SK-N-SH (cell line): ENCODE measurements at regions not wholly inside any gene's neighbourhood (a gene's known extent, or its start where the extent isn't known, plus 50 kb on each side); places are given as distances from the start of the nearest gene placed in this dataset.

Experiments used
- CTCF ChIA-PET: fragments of 300-600, 350-600 bp; formaldehyde crosslinking; extraction: SDS; loops from one replicate; lab custom pipeline; 2021; lab: Yijun Ruan, JAX
- POLR2A ChIA-PET: fragments of 350-600 bp; sonication (Branson Sonifier 250); formaldehyde crosslinking; extraction: SDS; loops from one replicate; lab custom pipeline; 2020; ENCODE audit warnings: antibody characterized with exemption, inconsistent platforms; lab: Yijun Ruan, JAX
- DNase-seq: peaks from one replicate; pipeline ENCODE4 v3.0.0; 2012
- H2AFZ ChIP-seq: fragments of 200-600 bp; sonication (generic); 2 replicates; pipeline ENCODE4 v1.8.1; 2016; ENCODE audit warnings: antibody characterized with exemption, mild to moderate bottlenecking, low read depth
- H3F3A ChIP-seq: fragments of 200-600 bp; sonication (generic); replicated peaks from 2 replicates; pipeline ENCODE3; 2016; ENCODE audit warnings: antibody characterized with exemption, mild to moderate bottlenecking; ENCODE audit not compliant: insufficient read depth
- H3K27ac ChIP-seq, 2 experiments: fragments of 200-500 bp in 1 of 2; fragments of 200-600 bp in 1 of 2; sonication (Bioruptor generic) in 1 of 2; sonication (generic), shearing (Covaris generic) in 1 of 2; 2 replicates each; pipeline versions ENCODE4 v1.5.1 to v1.6.1; 2014 to 2016; ENCODE audit warnings: low read depth in 2 of 2, inconsistent platforms in 1 of 2, low read length in 1 of 2, mild to moderate bottlenecking in 1 of 2, mixed read lengths in 1 of 2
- H3K27me3 ChIP-seq: fragments of 200-600 bp; sonication (generic), shearing (Covaris generic); 2 replicates; pipeline ENCODE4 v1.6.1; 2016; ENCODE audit warnings: mixed run types; ENCODE audit not compliant: insufficient read depth
- H3K36me3 ChIP-seq, 2 experiments: fragments of 200-500 bp in 1 of 2; fragments of 200-600 bp in 1 of 2; sonication (Bioruptor generic) in 1 of 2; sonication (generic) in 1 of 2; replicated peaks in 1 of 2; 2 replicates each; pipeline versions ENCODE3 to v1.5.1; 2014 to 2016; ENCODE audit warnings: low read length in 1 of 2, mild to moderate bottlenecking in 1 of 2; ENCODE audit not compliant: insufficient read depth in 2 of 2, control insufficient read depth in 1 of 2
- H3K4me1 ChIP-seq, 2 experiments: fragments of 200-500 bp in 1 of 2; fragments of 200-600 bp in 1 of 2; sonication (Bioruptor generic) in 1 of 2; sonication (generic), shearing (Covaris generic) in 1 of 2; 2 replicates each; pipeline versions ENCODE4 v1.5.1 to v1.6.1; 2014 to 2016; ENCODE audit warnings: low read depth in 1 of 2, low read length in 1 of 2, mixed run types in 1 of 2; ENCODE audit not compliant: insufficient read depth in 2 of 2, control insufficient read depth in 1 of 2
- H3K4me2 ChIP-seq: fragments of 200-600 bp; sonication (generic), shearing (Covaris generic); 2 replicates; pipeline ENCODE4 v1.6.1; 2017; ENCODE audit warnings: mixed run types
- H3K4me3 ChIP-seq, 2 experiments: fragments of 200-500 bp in 1 of 2; fragments of 200-600 bp in 1 of 2; sonication (Bioruptor generic) in 1 of 2; sonication (generic), shearing (Covaris generic) in 1 of 2; 2 replicates each; pipeline versions ENCODE4 v1.5.1 to v1.8.1; 2014 to 2016; ENCODE audit warnings: low read depth in 2 of 2, inconsistent platforms in 1 of 2, low read length in 1 of 2, mild to moderate bottlenecking in 1 of 2, mixed read lengths in 1 of 2, moderate library complexity in 1 of 2
- H3K79me2 ChIP-seq: fragments of 200-600 bp; sonication (generic); 2 replicates; pipeline ENCODE4 v1.8.1; 2017; ENCODE audit warnings: mild to moderate bottlenecking; ENCODE audit not compliant: insufficient read depth
- H3K9ac ChIP-seq: fragments of 200-600 bp; sonication (generic); 2 replicates; pipeline ENCODE4 v1.6.1; 2017; ENCODE audit warnings: mixed run types
- H3K9me2 ChIP-seq: fragments of 200-600 bp; sonication (generic); 2 replicates; pipeline ENCODE4 v1.6.1; 2017; ENCODE audit warnings: mixed run types
- H3K9me3 ChIP-seq: fragments of 200-600 bp; sonication (generic); 2 replicates; pipeline ENCODE4 v1.6.1; 2017; ENCODE audit warnings: mixed run types, mild to moderate bottlenecking, moderate library complexity
- H4K20me1 ChIP-seq: fragments of 200-600 bp; sonication (generic); 2 replicates; pipeline ENCODE4 v1.6.1; 2017; ENCODE audit warnings: mild to moderate bottlenecking, mixed run types; ENCODE audit not compliant: insufficient read depth
- CHD2 ChIP-seq: fragments of 150-350 bp; IDR thresholded peaks from 2 replicates; pipeline ENCODE4 v1.6.1; 2018; ENCODE audit warnings: low read length; ENCODE audit not compliant: partially characterized antibody
- ELF1 ChIP-seq: IDR thresholded peaks from 2 replicates; pipeline ENCODE4 v1.4.0; 2012
- EZH2phosphoT487 ChIP-seq: fragments of 200-600 bp; sonication (generic); IDR thresholded peaks from 2 replicates; pipeline ENCODE4 v1.6.1; 2017; ENCODE audit warnings: low read depth, mixed run types, mild to moderate bottlenecking, antibody characterized with exemption, moderate library complexity, borderline replicate concordance
- FOSL2 ChIP-seq: IDR thresholded peaks from 2 replicates; pipeline ENCODE4 v1.4.0; 2012; ENCODE audit warnings: low read depth, mild to moderate bottlenecking, moderate library complexity, borderline replicate concordance
- FOXM1 ChIP-seq: IDR thresholded peaks from 2 replicates; pipeline ENCODE4 v1.4.0; 2012; ENCODE audit warnings: low read depth, mild to moderate bottlenecking
- GABPA ChIP-seq: IDR thresholded peaks from 2 replicates; pipeline ENCODE4 v1.4.0; 2012; ENCODE audit warnings: low read depth, mild to moderate bottlenecking
- GATA2 ChIP-seq: sonication (generic); formaldehyde crosslinking; IDR thresholded peaks from 2 replicates; pipeline ENCODE4 v1.5.0; 2020; ENCODE audit warnings: mild to moderate bottlenecking, missing genetic modification reagents
- JUND ChIP-seq: IDR thresholded peaks from 2 replicates; pipeline ENCODE4 v1.4.0; 2012
- MAX ChIP-seq: IDR thresholded peaks from 2 replicates; pipeline ENCODE4 v1.4.0; 2012; ENCODE audit warnings: low read depth
- MEF2A ChIP-seq: IDR thresholded peaks from 2 replicates; pipeline ENCODE4 v1.4.0; 2012; ENCODE audit warnings: low read depth, borderline replicate concordance
- MXI1 ChIP-seq: IDR thresholded peaks from 2 replicates; pipeline ENCODE4 v1.6.1; 2012; ENCODE audit warnings: mild to moderate bottlenecking, low read depth, low read length, improper control_type of control experiment
- PBX3 ChIP-seq: IDR thresholded peaks from 2 replicates; pipeline ENCODE4; 2012
- RCOR1 ChIP-seq: fragments of 150-350 bp; IDR thresholded peaks from 2 replicates; pipeline ENCODE4 v1.6.1; 2017; ENCODE audit warnings: antibody characterized with exemption, low read length
- RXRA ChIP-seq: IDR thresholded peaks from 2 replicates; pipeline ENCODE4 v1.4.0; 2012; ENCODE audit warnings: low read depth, mild to moderate bottlenecking, borderline replicate concordance
- SIN3A ChIP-seq: IDR thresholded peaks from 2 replicates; pipeline ENCODE4 v1.6.1; 2012; ENCODE audit warnings: low read depth, mild to moderate bottlenecking, low read length, moderate library complexity, borderline replicate concordance
- SMC3 ChIP-seq: IDR thresholded peaks from 2 replicates; pipeline ENCODE4 v1.6.1; 2012; ENCODE audit warnings: low read depth, low read length, improper control_type of control experiment
- TEAD4 ChIP-seq: IDR thresholded peaks from 2 replicates; pipeline ENCODE4 v1.4.0; 2012; ENCODE audit warnings: mild to moderate bottlenecking, borderline replicate concordance; ENCODE audit not compliant: insufficient read depth
- USF1 ChIP-seq: IDR thresholded peaks from 2 replicates; pipeline ENCODE4 v1.4.0; 2012; ENCODE audit warnings: low read depth, borderline replicate concordance
- USF2 ChIP-seq: fragments of 150-350 bp; IDR thresholded peaks from 2 replicates; pipeline ENCODE4 v1.6.1; 2017; ENCODE audit warnings: antibody characterized with exemption, low read length, low read depth, borderline replicate concordance
- WGBS: methylation state at CpG from one replicate; pipeline ENCODE4 v1.1.6; 2017; ENCODE audit warnings: low lambda C conversion rate; 5-methylcytosine and 5-hydroxymethylcytosine counted together

GRCh38 chr11:20249796-20250195, 89.5 kb upstream of the DBX1 start:
- H2AFZ ChIP-seq: no peak overlapping the region
- POLR2A ChIA-PET: no interaction called here
- WGBS: 26% methylated on average over 3 of the region's 3 CpGs
- peaks cover 13% of the 10 kb centered on the region; the same call in 1 of the 2 replicates for H3K27me3 ChIP-seq
- no peaks in the 10 kb centered on the region for H3K36me3 ChIP-seq
- TF ChIP-seq USF1: no peak
- no peak for TF ChIP-seq FOXM1
- TF ChIP-seq ELF1: no peak
- no peak for TF ChIP-seq TEAD4
- no peak for TF ChIP-seq SMC3
- TF ChIP-seq MEF2A: no peak
- no peak for TF ChIP-seq RCOR1
- no peak for TF ChIP-seq USF2
- TF ChIP-seq SIN3A: no peak
- TF ChIP-seq JUND: no peak
- TF ChIP-seq PBX3: no peak
- no peak for TF ChIP-seq MAX
- TF ChIP-seq GATA2: no peak
- TF ChIP-seq FOSL2: no peak
- TF ChIP-seq MXI1: no peak
- no peak for TF ChIP-seq GABPA
- TF ChIP-seq EZH2phosphoT487: no peak
- TF ChIP-seq CHD2: no peak
- TF ChIP-seq RXRA: no peak
- H3K79me2 ChIP-seq: no peaks in the 10 kb centered on the region
- no peak overlapping the region for H3K27ac ChIP-seq
- no peak overlapping the region for H3K4me2 ChIP-seq
- H3K9ac ChIP-seq: no peak overlapping the region
- peaks cover 0 to 2% of the 10 kb centered on the region in 2 experiments; a peak in 2 of 4 replicates for H3K4me1 ChIP-seq
- H3K9me2 ChIP-seq: no peaks in the 10 kb centered on the region
- H3K4me3 ChIP-seq: no peak overlapping the region
- H3F3A ChIP-seq: no peaks in the 10 kb centered on the region
- no peaks in the 10 kb centered on the region for H4K20me1 ChIP-seq
- CTCF ChIA-PET: interaction anchor here (0.9 to 1.6 kb wide), 3 partner anchors 9 to 123 kb away, joined by 3 to 5 read pairs (median 3); no protein-coding TSS in a partner anchor
- no peak for DNase-seq
- H3K9me3 ChIP-seq: no peaks in the 10 kb centered on the region
